ENCODE measurements at regions not wholly inside any gene's neighbourhood (a gene's known extent, or its start where the extent isn't known, plus 50 kb on each side); places are given as distances from the start of the nearest gene placed in this dataset.

DNA sequence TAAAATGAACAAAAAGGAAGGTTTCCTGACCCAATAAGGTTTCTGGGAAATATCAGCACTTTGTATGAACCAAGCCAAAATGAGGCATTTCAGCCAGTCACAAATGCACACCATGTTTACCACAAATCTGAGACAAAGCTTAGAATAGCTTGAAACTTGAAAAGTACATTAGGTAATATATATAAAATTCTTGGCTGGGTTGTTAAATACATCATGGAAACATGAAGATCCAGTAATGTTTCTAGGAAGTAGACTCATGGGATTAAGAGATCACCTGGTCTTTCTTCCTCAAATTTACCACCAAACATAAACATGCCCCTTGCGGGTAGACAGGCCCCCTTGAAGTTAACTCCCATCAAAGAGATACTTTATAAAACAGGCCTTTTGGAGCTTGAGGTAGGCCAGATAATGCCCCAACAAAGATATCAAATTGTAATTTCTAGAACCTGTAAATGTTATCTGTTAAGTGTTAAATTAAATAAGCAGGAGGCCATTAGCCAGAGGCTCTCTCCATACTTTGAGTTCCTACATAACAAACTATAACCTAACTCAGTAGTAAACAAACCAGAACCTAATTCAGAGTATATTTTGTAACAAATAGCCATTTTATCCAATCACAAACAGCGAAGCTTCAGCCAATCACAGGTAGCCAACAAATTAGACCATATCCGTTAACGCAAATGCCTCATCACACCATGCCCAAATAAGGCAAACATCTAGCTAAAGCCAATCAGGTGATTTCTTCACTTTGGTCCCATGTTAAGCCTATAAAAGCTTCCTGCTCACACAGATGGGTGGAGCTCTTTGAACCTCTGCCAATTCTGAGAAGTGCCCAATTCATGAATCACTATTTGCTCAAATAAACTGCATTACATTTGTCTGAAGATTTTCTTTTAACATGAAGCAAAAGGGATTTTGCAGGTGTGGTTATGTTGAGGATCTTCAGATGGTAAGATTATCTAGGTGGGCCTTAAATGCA, 127.9 kb upstream of the TARS1 start:
- ChIA-PET POLR2A (ENCODE audit: low non-redundant PET) (no interaction called here), CTCF (interaction anchor here (1.0 kb wide), 2 partner anchors 13 to 132 kb away, joined by 3 to 4 read pairs; no protein-coding TSS in a partner anchor)
- TF ChIP-seq, protein P1, sequence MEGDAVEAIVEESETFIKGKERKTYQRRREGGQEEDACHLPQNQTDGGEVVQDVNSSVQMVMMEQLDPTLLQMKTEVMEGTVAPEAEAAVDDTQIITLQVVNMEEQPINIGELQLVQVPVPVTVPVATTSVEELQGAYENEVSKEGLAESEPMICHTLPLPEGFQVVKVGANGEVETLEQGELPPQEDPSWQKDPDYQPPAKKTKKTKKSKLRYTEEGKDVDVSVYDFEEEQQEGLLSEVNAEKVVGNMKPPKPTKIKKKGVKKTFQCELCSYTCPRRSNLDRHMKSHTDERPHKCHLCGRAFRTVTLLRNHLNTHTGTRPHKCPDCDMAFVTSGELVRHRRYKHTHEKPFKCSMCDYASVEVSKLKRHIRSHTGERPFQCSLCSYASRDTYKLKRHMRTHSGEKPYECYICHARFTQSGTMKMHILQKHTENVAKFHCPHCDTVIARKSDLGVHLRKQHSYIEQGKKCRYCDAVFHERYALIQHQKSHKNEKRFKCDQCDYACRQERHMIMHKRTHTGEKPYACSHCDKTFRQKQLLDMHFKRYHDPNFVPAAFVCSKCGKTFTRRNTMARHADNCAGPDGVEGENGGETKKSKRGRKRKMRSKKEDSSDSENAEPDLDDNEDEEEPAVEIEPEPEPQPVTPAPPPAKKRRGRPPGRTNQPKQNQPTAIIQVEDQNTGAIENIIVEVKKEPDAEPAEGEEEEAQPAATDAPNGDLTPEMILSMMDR (conservative IDR thresholded peaks at IDR 0.05; ENCODE audit: low read depth) = no peak
- DNase-seq (ENCODE audit: low spot score) = peak; percentile 81
- no peak overlapping the region for H3K27ac ChIP-seq

DNA sequence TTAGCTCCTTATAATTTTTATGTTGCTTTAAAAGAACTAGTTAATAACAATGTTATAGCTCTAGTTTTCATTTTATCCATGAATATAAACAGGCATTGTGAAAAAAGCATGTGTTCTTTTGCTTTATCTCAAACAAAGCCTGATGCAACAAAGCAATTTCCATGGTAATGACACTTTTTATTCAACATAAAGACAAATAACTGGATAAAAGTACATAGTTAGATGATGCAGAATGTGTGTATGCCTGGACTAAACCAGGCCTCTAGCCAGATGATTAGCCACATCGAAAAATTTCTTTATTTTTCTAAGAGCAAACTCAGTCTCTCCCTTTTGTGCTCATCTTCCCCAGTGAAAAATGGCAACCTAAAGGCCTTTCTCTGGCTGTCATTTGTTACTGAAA, 125.6 kb upstream of the TARS1 start:
- TF ChIP-seq, protein P1 (conservative IDR thresholded peaks at IDR 0.05; ENCODE audit: low read depth) = no peak
- no peak overlapping the region for H3K27ac ChIP-seq
- POLR2A ChIA-PET (ENCODE audit: low non-redundant PET) = no interaction called here
- DNase-seq (ENCODE audit: low spot score) = no peak
- CTCF ChIA-PET = no interaction called here

DNA sequence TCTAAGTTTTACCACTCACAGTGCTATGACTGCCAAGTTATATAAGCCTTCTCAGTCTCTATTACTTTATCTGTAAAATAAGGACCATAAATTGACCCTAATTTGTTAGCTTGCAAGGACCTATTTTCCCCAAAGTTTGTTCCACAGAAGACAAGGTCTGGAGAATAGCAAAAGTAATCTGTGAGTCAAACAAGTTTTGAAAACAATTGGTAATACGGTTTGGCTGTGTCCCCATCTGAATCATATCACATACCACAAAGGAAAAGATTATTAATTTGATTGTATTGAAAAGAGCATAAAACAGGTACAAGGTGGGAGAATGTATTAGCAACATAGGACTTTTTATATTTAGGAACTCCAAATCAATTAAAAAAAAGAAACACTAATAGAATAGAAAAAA, 124.0 kb upstream of the TARS1 start:
- no peak for DNase-seq (ENCODE audit: low spot score)
- ChIA-PET POLR2A (ENCODE audit: low non-redundant PET) (no interaction called here), CTCF (no interaction called here)
- TF ChIP-seq, protein P1 (conservative IDR thresholded peaks at IDR 0.05; ENCODE audit: low read depth) = no peak
- no peak overlapping the region for H3K27ac ChIP-seq

DNA sequence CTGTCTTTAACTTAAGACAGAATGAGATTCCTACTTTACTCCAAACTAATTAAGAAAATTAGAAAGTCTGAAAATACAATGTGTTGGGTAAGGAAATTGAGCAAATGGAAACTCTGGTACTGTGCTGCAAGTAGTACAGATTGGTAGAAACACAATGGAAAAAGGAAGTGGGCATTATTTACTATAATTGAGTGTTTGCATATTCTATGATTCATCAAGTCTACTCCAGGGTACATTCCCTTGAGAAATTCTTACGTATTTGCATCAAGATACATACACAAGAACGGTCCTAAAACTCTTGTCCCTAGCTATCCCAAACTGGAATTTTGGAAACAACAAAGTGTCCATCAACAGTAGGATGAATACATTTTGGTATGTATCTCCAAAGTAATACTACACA, 123.5 kb upstream of the TARS1 start:
- H3K27ac ChIP-seq = no peak overlapping the region
- TF ChIP-seq, protein P1 (conservative IDR thresholded peaks at IDR 0.05; ENCODE audit: low read depth) = no peak
- ChIA-PET POLR2A (ENCODE audit: low non-redundant PET) (no interaction called here), CTCF (no interaction called here)
- DNase-seq (ENCODE audit: low spot score) = no peak

DNA sequence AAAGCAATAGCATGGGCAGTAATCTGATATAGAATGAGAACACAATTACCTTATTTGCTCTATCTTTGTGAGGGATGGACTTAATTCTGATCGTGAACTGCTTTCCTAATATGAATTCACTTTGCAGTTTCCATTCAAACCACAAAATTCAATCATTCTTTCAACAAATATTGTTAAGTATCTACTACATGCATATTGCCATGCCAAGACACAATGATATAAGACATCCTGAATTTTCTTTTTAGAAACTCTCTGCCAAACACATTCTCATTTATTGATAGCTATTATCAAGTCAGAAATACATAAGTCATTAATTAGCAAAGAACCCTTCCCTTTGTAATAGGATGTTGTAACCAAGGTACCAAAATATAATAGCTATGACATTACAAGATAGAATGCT, 121.6 kb upstream of the TARS1 start:
- H3K27ac ChIP-seq = no peak overlapping the region
- TF ChIP-seq, protein P1 (conservative IDR thresholded peaks at IDR 0.05; ENCODE audit: low read depth) = no peak
- DNase-seq (ENCODE audit: low spot score) = no peak
- CTCF ChIA-PET = no interaction called here
- POLR2A ChIA-PET (ENCODE audit: low non-redundant PET) = no interaction called here

DNA sequence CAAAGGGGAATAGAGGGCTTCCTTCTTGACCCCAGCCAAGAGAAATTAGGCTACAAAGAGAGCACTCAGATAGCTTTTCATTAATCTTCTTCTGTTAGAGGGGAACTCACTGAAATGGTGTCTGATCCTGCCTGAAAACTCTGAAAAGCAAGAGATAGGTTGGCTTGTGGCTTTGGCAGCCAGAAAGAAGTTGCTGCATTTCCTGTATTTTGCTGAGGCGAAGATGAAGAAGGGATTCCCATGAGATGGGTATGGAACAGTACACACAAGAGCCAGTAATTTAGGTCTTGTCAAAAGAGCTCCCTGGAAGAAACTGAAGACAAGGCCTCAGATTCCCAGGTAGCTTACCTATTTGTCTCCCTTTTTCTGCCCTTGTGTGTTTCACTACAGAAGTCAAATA, 120.9 kb upstream of the TARS1 start:
- POLR2A ChIA-PET (ENCODE audit: low non-redundant PET) = no interaction called here

More for the DNA sequence above, 120.9 kb upstream of the TARS1 start:
- CTCF ChIA-PET = interaction anchor here (0.7 kb wide), 1 partner anchor 39 kb away, joined by 3 read pairs; no protein-coding TSS in a partner anchor
- H3K27ac ChIP-seq = no peak overlapping the region
- TF ChIP-seq, protein P1 (conservative IDR thresholded peaks at IDR 0.05; ENCODE audit: low read depth) = no peak
- DNase-seq (ENCODE audit: low spot score) = no peak

Measured in RWPE1 (cell line).